COLO668 (cell line): ENCODE measurements at regions not wholly inside any gene's neighbourhood (a gene's known extent, or its start where the extent isn't known, plus 50 kb on each side); places are given as distances from the start of the nearest gene placed in this dataset.

Source experiments
- DNase-seq: peaks from one replicate; lab custom pipeline; 2025; ENCODE audit not compliant: unreplicated experiment; lab: John Stamatoyannopoulos, UW

GRCh38 chr10:29238523-29239135 is 50.2 kb upstream of the LYZL1 start:
- no peak for DNase-seq
